A673 (cell line): ENCODE measurements at regions not wholly inside any gene's neighbourhood (a gene's known extent, or its start where the extent isn't known, plus 50 kb on each side); places are given as distances from the start of the nearest gene placed in this dataset.

ENCODE experiments used
- BruUV-seq: library from RNA; stranded (reverse); fragments of 400-500 nt; replicated peaks from 2 replicates; lab custom pipeline; 2021; lab: Mats Ljungman, UMichigan
- CTCF ChIA-PET: fragments of 300-600 bp; sonication (Branson Sonifier 250); formaldehyde crosslinking; loops from one replicate; lab custom pipeline; 2022; ENCODE audit warnings: antibody characterized with exemption; lab: Charles Lee
- POLR2A ChIA-PET: fragments of 300-600 bp; sonication (Branson Sonifier 250); formaldehyde crosslinking; loops from one replicate; lab custom pipeline; 2022; ENCODE audit warnings: antibody characterized with exemption; ENCODE audit not compliant: low non-redundant PET; lab: Charles Lee
- DNase-seq: peaks from one replicate; pipeline ENCODE4 v3.0.0-alpha.2; 2015; ENCODE audit warnings: low spot score
- H3K27ac ChIP-seq: fragments of 200-600 bp; sonication (generic); 2 replicates; pipeline ENCODE4 v1.5.1; 2016; ENCODE audit warnings: mixed run types, low read depth, mild to moderate bottlenecking, mixed read lengths, antibody characterized with exemption, low read length; ENCODE audit not compliant: poor library complexity, severe bottlenecking
- H3K27me3 ChIP-seq: fragments of 200-600 bp; sonication (generic); replicated peaks from 2 replicates; pipeline ENCODE4 v1.6.1; 2017; ENCODE audit warnings: mixed run types, low read depth, mild to moderate bottlenecking, mixed read lengths, antibody characterized with exemption, low read length; ENCODE audit not compliant: insufficient read depth, poor library complexity
- H3K36me3 ChIP-seq: fragments of 200-600 bp; sonication (generic); 2 replicates; pipeline ENCODE4 v1.6.1; 2016; ENCODE audit warnings: mixed run types, mild to moderate bottlenecking, mixed read lengths, antibody characterized with exemption, low read length; ENCODE audit not compliant: insufficient read depth, poor library complexity, severe bottlenecking
- H3K4me1 ChIP-seq: fragments of 200-600 bp; sonication (generic); 2 replicates; pipeline ENCODE4 v1.6.1; 2017; ENCODE audit warnings: mixed run types, mild to moderate bottlenecking, mixed read lengths, antibody characterized with exemption, low read length; ENCODE audit not compliant: insufficient read depth, poor library complexity, severe bottlenecking
- H3K4me3 ChIP-seq: fragments of 200-600 bp; sonication (generic); 2 replicates; pipeline ENCODE4 v1.5.1; 2016; ENCODE audit warnings: low read depth, mixed run types, mild to moderate bottlenecking, mixed read lengths, low read length; ENCODE audit not compliant: poor library complexity, severe bottlenecking
- H3K9me3 ChIP-seq: fragments of 200-600 bp; sonication (generic); 2 replicates; pipeline ENCODE4 v1.6.1; 2016; ENCODE audit warnings: mixed run types, low read depth, mild to moderate bottlenecking, mixed read lengths, antibody characterized with exemption, low read length; ENCODE audit not compliant: poor library complexity, severe bottlenecking
- CTCF ChIP-seq: fragments of 300-800, 200-600 bp; sonication (generic); conservative IDR thresholded peaks from 2 replicates; pipeline ENCODE4 v1.5.1; 2017; ENCODE audit warnings: low read depth, mild to moderate bottlenecking, antibody characterized with exemption, low read length, moderate library complexity, mixed read lengths
- EZH2 ChIP-seq: fragments of 200-600 bp; sonication (generic); IDR thresholded peaks from 2 replicates; pipeline ENCODE4 v1.6.1; 2017; ENCODE audit warnings: borderline replicate concordance, low read depth, mild to moderate bottlenecking, mixed read lengths, antibody characterized with exemption, low read length; ENCODE audit not compliant: poor library complexity, severe bottlenecking
- intact Hi-C: fragments of 100-400 bp; cut with micrococcal nuclease; formaldehyde crosslinking; loops from one replicate; pipeline ENCODE4 v1.10.0; 2022; ENCODE audit not compliant: unreplicated experiment

GRCh38 chr16:66169817-66170216 is 196.7 kb upstream of the CDH5 start:
- no peak for DNase-seq
- Histone ChIP-seq H3K27ac (no peak overlapping the region), H3K27me3 (no peaks in the 10 kb centered on the region), H3K4me3 (no peak overlapping the region), H3K4me1 (peaks cover 2% of the 10 kb centered on the region), H3K36me3 (no peaks in the 10 kb centered on the region), H3K9me3 (no peaks in the 10 kb centered on the region)
- intact Hi-C loops = loop anchor here (10.0 kb wide), 1 partner anchor 335 kb away; no protein-coding TSS in a partner anchor
- POLR2A ChIA-PET = no interaction called here
- no TSS peak for BruUV-seq
- CTCF ChIA-PET = no interaction called here
- TF ChIP-seq EZH2 (no peak), CTCF (no peak)

- no peaks in the 10 kb centered on the region for H3K9me3 ChIP-seq
- H3K27me3 ChIP-seq = no peaks in the 10 kb centered on the region
- no peak for TF ChIP-seq CTCF
- no peak for TF ChIP-seq EZH2
- intact Hi-C loops = loop anchor here (10.0 kb wide), 1 partner anchor 334 kb away; no protein-coding TSS in a partner anchor
- DNase-seq = no peak
- H3K4me1 ChIP-seq = no peaks in the 10 kb centered on the region
- no peaks in the 10 kb centered on the region for H3K36me3 ChIP-seq
- no TSS peak for BruUV-seq
- H3K4me3 ChIP-seq = no peak overlapping the region
- no peak overlapping the region for H3K27ac ChIP-seq
- ChIA-PET CTCF (no interaction called here), POLR2A (no interaction called here)
Measured at GRCh38 chr16:66168777-66169176, 197.7 kb upstream of the CDH5 start.

- H3K27me3 ChIP-seq = no peaks in the 10 kb centered on the region
- H3K36me3 ChIP-seq = no peaks in the 10 kb centered on the region
- DNase-seq = peak; percentile 46
- H3K4me3 ChIP-seq = no peak overlapping the region
- no peak overlapping the region for H3K27ac ChIP-seq
- POLR2A ChIA-PET = no interaction called here
- BruUV-seq = no TSS peak
- TF ChIP-seq CTCF (peak; percentile 56), EZH2 (no peak)
- no peaks in the 10 kb centered on the region for H3K4me1 ChIP-seq
- intact Hi-C loops = loop anchor here (10.0 kb wide), 1 partner anchor 333 kb away; no protein-coding TSS in a partner anchor
- H3K9me3 ChIP-seq = no peaks in the 10 kb centered on the region
- CTCF ChIA-PET = interaction anchor here (0.5 kb wide), 1 partner anchor 178 kb away, joined by 4 read pairs; no protein-coding TSS in a partner anchor
Measured at GRCh38 chr16:66167564-66168291, 198.8 kb upstream of the CDH5 start.
